Gastrocnemius medialis (tissue), 4 donors: ENCODE measurements at regions not wholly inside any gene's neighbourhood (a gene's known extent, or its start where the extent isn't known, plus 50 kb on each side); places are given as distances from the start of the nearest gene placed in this dataset.
"Not testable (repeated sequence)": the region's sequence is repeated elsewhere in the genome, so short reads cannot be mapped to it uniquely, and the experiment has no call there.

Experiments
- ATAC-seq, 2 donors: fragments of 150-250 bp; one replicate each; pipeline ENCODE4 v1.9.1; 2016
- DNase-seq, 2 donors: peaks; one replicate each; pipeline ENCODE4 v3.0.0-alpha.2; 2019
- H3K27ac ChIP-seq, 4 donors: fragments of 200-600 bp; sonication (generic); 1 replicate in 1 of 4; 2 replicates in 3 of 4; pipeline ENCODE4 v1.5.1; 2016 to 2018; ENCODE audit warnings: mild to moderate bottlenecking in 2 of 4, moderate library complexity in 1 of 4
- H3K27me3 ChIP-seq, 3 donors: fragments of 200-600 bp; sonication (generic) in 2 of 3; 1 replicate in 1 of 3; 2 replicates in 2 of 3; pipeline versions ENCODE4 v1.5.1 to v1.6.0; 2016 to 2019; ENCODE audit warnings: mild to moderate bottlenecking in 1 of 3, moderate library complexity in 1 of 3
- H3K36me3 ChIP-seq, 2 donors: fragments of 200-600 bp; sonication (generic) in 1 of 2; one replicate each; pipeline ENCODE4 v1.5.1; 2017 to 2018
- H3K4me1 ChIP-seq, 2 donors: fragments of 200-600 bp; sonication (generic) in 1 of 2; one replicate each; pipeline ENCODE4 v1.5.1; 2016 to 2017; ENCODE audit warnings: mild to moderate bottlenecking in 2 of 2
- H3K4me3 ChIP-seq, 4 donors: fragments of 200-600 bp; sonication (generic) in 3 of 4; 1 replicate in 1 of 4; 2 replicates in 3 of 4; pipeline ENCODE4 v1.5.1; 2016 to 2019; ENCODE audit warnings: mild to moderate bottlenecking in 2 of 4
- H3K9me3 ChIP-seq, 3 donors: fragments of 200-600 bp; sonication (generic) in 2 of 3; 1 replicate in 1 of 3; 2 replicates in 2 of 3; pipeline ENCODE4 v1.5.1; 2016 to 2019
- in situ Hi-C, 4 donors: fragments of 200-750 bp; cut with MboI; loops; one replicate each; pipeline versions ENCODE4 v1.15.0 to v1.8.0; 2017; ENCODE audit warnings: low sequenced_read_pairs in 4 of 4
- intact Hi-C: fragments of 100-400 bp; cut with DNase I; formaldehyde crosslinking; loops from one replicate; pipeline ENCODE4 v1.15.1; 2023; ENCODE audit warnings: low total_unique reads

DNA sequence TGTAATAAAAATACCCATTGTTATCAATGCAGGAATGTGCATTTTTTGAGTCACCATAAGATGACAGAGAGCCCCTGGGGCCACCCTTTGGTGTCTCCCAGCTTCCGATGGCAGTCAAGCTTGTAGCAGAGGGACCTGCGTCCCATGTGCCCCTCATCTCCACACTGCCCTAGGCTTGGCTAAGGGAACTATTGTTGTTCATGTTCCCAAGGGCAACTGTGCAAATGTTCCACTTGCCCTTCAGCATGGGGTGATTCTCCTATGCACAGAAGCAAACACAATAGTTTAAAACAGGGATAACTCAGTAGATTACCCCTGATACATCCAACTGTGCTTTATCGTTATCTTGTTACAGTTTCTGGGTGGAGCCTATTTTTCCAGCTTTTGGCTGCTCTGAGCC is 342.0 kb downstream of the CNTNAP3B start:
- H3K4me3 ChIP-seq, intact Hi-C loops, H3K4me1 ChIP-seq, H3K36me3 ChIP-seq, H3K27me3 ChIP-seq, H3K27ac ChIP-seq, in situ Hi-C loops, H3K9me3 ChIP-seq, DNase-seq, ATAC-seq: not testable (repeated sequence)

DNA sequence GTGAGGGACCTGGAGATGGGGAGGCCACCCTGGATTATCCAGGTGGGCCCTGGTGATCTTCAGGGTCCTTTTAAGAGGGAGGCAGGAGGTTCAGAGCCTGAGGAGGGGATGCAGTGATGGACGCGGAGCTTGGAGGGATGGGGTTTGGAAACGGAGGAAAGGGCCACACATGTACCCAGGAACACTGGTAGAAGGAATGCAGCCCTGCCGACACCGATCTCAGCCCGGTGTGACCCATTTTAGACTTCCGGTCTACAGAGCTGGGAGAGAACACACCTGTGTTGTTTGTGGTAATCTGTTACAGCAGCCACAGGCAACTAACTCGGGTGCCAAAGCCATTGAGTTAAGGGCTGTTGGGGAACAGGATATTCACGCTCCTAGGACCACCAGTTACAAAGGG is 345.2 kb downstream of the CNTNAP3B start:
- intact Hi-C loops, H3K4me3 ChIP-seq, H3K4me1 ChIP-seq, H3K27ac ChIP-seq, H3K27me3 ChIP-seq, H3K9me3 ChIP-seq, in situ Hi-C loops, H3K36me3 ChIP-seq, DNase-seq, ATAC-seq: not testable (repeated sequence)

DNA sequence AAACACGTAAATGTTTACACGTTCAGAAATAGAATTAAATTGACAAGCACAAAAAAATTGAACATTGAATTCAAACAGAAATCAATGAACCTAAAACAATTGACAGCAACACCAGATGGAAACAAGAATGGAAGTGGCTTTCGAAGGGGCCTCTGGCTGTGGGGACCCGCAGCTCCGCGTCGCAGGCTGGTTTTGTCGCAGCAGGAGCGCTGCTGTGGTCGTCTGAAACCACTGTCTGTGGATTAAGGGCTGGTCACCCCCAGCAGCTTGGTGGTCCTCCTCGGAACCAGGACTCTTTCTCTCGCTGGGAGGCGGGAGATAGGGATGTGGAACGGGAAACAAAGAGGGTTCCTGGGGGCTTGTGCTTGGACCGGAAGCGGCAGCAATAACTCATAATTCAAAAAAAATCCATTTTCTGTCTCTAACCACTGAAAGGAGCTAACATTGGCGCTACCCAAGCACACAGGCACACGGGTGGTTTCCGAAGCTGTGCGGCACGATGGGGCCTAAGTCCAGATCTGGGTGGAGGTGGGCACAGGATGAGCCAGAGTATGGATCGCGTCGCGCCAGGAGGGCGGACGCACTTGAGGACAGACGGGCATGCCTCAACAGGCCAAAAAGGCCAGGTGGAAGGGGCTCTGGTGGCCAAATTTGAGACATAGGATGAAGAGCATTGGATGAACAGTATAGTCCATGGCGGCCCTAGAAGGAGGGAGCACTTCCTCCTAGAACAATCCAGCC is 346.0 kb downstream of the CNTNAP3B start:
- intact Hi-C loops, in situ Hi-C loops, H3K4me3 ChIP-seq: not testable (repeated sequence)

DNA sequence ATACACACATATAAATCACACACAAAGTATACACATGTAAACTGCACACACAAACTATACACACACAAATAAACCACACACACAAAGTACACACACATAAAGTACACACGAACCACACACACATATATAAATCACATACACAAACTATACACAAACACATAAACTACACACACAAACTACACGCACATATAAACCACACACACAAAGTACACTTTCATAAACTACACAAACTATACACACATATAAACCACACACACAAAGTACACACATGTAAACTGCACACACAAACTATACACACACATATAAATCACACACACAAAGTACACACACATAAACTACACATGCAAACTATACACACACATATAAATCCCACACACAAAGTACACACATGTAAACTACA is 347.3 kb downstream of the CNTNAP3B start:
- H3K36me3 ChIP-seq, DNase-seq, H3K9me3 ChIP-seq, intact Hi-C loops, ATAC-seq, H3K4me3 ChIP-seq, in situ Hi-C loops, H3K27me3 ChIP-seq, H3K4me1 ChIP-seq, H3K27ac ChIP-seq: not testable (repeated sequence)

More for the DNA sequence above, 346.0 kb downstream of the CNTNAP3B start:
- not testable (repeated sequence) for H3K9me3 ChIP-seq, ATAC-seq, H3K4me1 ChIP-seq, H3K27ac ChIP-seq, H3K27me3 ChIP-seq, H3K36me3 ChIP-seq, DNase-seq

DNA sequence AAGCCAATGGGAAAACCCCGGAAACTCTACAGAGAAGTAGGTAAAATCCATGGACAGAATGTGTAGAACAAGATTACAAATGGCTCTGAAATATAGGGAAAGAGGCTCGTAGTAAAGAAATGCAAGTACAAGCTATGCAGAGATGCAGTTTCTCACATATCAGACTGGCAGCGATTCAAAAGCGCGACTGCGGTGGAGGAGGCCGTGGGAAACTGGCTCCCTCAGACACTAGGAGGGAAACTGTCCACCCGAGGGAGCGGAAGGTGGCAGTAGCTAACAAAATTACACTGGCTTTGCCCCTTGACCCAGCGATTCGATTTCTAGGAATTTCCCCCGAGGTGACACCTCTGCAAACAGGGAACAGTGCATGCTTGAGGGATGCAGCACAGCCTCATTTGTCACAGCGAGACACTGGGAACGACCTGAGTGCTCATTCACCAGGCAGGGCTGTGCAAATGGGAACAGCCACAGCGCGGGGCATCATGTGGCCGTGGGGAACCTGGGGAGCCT is 349.3 kb downstream of the CNTNAP3B start:
- H3K36me3 ChIP-seq, H3K4me1 ChIP-seq, H3K9me3 ChIP-seq, H3K4me3 ChIP-seq, in situ Hi-C loops, H3K27me3 ChIP-seq, DNase-seq, ATAC-seq, intact Hi-C loops, H3K27ac ChIP-seq: not testable (repeated sequence)

DNA sequence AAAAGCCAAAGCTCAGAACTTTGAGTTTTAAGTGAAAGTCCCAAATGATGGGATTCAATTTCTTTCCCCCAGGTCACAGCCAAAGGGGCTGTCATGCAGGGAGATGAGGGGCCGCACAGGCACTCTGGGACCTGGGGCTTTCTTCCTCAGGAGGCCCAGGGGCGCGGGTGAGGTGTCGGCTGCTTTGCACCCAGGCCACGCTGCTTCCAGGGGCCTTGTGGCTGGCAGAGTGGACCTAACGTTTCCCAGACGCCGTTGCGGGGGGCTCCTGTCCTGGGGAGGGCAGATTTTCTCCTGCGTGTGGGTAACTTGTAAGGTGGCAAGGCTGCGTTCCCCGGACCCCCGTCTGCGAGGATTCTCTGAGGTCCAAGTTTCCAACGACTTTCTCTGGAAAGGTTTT is 350.0 kb downstream of the CNTNAP3B start:
- ATAC-seq, H3K36me3 ChIP-seq, H3K27me3 ChIP-seq, H3K4me3 ChIP-seq, H3K27ac ChIP-seq, DNase-seq, H3K4me1 ChIP-seq, in situ Hi-C loops, H3K9me3 ChIP-seq, intact Hi-C loops: not testable (repeated sequence)

DNA sequence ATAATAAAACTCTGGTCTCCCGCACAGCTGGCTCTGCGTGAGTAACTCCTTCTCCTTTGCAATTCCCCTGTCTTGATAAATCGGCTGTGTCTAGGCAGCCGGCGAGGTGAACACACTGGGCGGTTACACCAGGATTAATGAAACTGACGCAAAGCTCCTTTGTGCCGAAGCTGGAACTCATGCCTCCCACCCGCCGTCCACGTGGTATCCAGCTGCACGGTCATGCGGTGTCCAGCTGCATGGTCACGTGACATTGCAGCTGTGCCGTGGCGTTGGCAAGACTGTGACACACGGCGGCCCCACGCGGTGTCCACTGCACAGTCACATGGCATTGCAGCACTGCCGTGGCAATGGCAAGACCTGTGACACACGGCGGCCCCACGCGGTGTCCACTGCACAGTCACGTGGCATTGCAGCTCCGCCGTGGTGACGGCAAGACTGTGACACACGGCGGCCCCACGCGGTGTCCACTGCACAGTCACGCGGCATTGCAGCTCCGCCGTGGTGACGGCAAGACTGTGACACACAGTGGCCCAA is 350.6 kb downstream of the CNTNAP3B start:
- H3K36me3 ChIP-seq, intact Hi-C loops, DNase-seq, in situ Hi-C loops, H3K4me1 ChIP-seq, H3K9me3 ChIP-seq, H3K27ac ChIP-seq, ATAC-seq, H3K27me3 ChIP-seq, H3K4me3 ChIP-seq: not testable (repeated sequence)

DNA sequence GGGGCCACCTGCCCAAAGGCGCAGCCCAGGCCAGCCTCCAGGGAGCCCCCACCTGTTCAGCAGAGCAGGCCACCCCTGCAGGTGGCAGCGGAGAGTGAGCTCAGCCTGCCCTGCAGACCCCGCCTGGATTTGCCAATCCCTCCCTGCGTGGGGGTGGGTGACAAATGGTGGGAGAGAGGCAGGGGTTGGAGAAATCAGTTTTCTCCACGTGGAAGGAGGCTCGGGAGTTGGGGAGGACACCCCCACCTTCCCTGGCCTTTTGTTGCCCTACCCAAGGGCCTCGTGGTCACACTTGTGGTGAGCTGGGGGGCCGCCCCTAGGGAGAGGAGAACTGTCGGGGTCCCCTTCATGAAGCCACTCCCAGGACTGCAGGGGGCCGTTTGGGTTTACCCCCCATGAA is 351.7 kb downstream of the CNTNAP3B start:
- H3K4me1 ChIP-seq, ATAC-seq, H3K27me3 ChIP-seq, H3K27ac ChIP-seq, intact Hi-C loops, in situ Hi-C loops, H3K9me3 ChIP-seq, H3K36me3 ChIP-seq, DNase-seq, H3K4me3 ChIP-seq: not testable (repeated sequence)

DNA sequence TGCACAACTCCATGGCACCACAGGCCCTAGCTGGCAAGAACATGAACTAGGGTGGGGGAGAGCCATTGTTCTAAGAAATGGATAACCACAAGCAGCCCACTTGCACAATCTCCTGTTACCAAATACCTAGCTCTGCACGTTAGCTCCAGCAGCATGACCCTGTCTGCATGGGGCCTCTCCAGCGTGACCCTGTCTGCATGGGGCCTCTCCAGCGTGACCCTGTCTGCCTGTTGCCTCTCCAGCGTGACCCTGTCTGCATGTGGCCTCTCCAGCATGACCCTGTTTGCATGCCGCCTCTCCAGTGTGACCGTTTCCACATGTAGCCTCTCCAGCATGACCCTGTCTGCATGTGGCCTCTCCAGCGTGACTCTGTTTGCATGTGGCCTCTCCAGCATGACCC is 356.7 kb downstream of the CNTNAP3B start:
- H3K27ac ChIP-seq, H3K4me1 ChIP-seq, H3K36me3 ChIP-seq, intact Hi-C loops, ATAC-seq, in situ Hi-C loops, DNase-seq, H3K4me3 ChIP-seq, H3K9me3 ChIP-seq, H3K27me3 ChIP-seq: not testable (repeated sequence)

DNA sequence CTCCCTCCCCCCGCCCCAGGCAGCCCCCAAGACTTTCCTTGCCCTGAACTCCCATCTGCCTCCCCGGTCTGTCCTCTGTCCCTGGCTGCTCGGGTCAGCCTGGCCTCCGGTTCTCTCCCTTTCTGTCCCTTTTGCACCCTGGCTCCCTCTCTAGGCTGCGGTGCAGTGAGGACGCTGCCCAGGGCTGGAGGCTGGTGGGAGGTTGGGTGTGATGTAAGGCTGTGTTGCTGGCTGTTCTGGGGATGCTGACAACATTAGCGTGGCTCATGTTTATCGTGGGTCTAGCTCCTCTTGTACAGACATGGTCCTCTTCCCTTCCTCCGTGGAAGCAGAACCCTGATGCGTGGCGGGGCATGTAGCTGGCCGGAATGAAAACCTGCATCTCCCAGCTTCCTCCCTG is 357.5 kb downstream of the CNTNAP3B start:
- DNase-seq, H3K4me1 ChIP-seq, H3K27me3 ChIP-seq, intact Hi-C loops, H3K36me3 ChIP-seq, H3K27ac ChIP-seq, ATAC-seq, in situ Hi-C loops, H3K9me3 ChIP-seq, H3K4me3 ChIP-seq: not testable (repeated sequence)

DNA sequence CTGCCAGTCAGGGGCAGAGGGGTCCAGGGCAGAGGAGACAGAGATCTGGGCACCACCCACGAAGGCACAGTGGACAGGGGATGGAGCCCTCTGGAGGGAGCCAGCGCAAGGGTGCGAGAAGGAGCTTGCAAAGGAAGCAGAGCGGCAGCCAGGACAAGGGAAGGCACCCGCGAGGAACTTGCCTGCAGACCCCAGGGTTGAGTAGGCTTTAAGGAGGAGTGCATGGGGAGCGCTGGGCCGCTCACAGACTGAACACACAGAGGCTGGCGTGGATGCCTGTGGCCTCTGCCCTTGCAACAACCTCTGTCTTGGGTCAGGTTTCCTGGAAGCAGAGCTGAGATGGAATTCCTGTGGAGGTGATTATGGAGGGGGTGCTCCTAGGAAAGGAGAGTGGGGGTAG is 374.4 kb downstream of the CNTNAP3B start:
- ATAC-seq, in situ Hi-C loops, intact Hi-C loops, H3K27me3 ChIP-seq, H3K4me1 ChIP-seq, DNase-seq, H3K27ac ChIP-seq, H3K36me3 ChIP-seq, H3K4me3 ChIP-seq, H3K9me3 ChIP-seq: not testable (repeated sequence)

DNA sequence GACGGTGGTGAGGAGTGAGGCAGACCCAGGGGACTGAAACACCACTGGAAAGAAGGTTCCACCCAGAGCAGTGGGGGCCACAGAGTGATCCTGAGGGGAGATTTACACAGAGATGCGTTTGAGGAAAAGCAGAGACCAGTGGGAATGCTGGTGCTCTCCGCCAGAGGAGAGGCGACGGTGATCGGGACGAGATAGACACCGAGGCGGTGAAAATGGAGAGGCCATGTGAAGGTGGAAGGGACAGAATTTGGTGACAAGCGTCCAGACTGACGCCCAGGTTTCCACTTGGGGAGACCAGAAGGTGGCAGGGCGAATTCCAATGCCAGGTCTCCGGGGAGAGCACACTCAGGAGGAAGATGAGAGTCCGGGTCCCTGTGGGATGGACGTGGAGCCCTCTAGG is 374.8 kb downstream of the CNTNAP3B start:
- intact Hi-C loops, DNase-seq, in situ Hi-C loops, ATAC-seq, H3K4me1 ChIP-seq, H3K27ac ChIP-seq, H3K4me3 ChIP-seq, H3K27me3 ChIP-seq, H3K36me3 ChIP-seq, H3K9me3 ChIP-seq: not testable (repeated sequence)
